ENCODE measurements at regions not wholly inside any gene's neighbourhood (a gene's known extent, or its start where the extent isn't known, plus 50 kb on each side); places are given as distances from the start of the nearest gene placed in this dataset.

DNA sequence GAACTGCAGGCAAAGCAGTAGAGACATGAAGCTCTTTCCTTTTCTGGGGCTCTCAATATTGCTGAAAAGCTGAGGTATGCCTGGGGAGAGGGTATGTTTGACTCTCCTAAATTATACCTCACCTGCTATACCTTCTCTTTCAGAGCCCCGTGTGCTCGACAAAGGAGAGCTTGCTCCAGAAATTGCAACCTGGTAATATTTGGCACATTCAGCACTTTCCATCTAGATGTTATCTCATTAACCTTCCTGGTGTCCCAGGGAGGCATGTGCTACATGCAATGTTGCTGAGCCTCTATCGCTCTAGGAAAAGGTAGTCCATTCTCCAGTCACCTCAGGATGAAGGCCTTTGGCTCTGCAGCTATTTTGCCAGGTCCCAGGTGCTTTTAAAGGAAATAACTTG lies 78.5 kb upstream of the ZSWIM6 start:
- TF ChIP-seq, protein P1, sequence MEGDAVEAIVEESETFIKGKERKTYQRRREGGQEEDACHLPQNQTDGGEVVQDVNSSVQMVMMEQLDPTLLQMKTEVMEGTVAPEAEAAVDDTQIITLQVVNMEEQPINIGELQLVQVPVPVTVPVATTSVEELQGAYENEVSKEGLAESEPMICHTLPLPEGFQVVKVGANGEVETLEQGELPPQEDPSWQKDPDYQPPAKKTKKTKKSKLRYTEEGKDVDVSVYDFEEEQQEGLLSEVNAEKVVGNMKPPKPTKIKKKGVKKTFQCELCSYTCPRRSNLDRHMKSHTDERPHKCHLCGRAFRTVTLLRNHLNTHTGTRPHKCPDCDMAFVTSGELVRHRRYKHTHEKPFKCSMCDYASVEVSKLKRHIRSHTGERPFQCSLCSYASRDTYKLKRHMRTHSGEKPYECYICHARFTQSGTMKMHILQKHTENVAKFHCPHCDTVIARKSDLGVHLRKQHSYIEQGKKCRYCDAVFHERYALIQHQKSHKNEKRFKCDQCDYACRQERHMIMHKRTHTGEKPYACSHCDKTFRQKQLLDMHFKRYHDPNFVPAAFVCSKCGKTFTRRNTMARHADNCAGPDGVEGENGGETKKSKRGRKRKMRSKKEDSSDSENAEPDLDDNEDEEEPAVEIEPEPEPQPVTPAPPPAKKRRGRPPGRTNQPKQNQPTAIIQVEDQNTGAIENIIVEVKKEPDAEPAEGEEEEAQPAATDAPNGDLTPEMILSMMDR (IDR thresholded peaks at IDR 0.05) = no peak
- no peak for TF ChIP-seq EZH2phosphoT487 (IDR thresholded peaks at IDR 0.05)
- no peak for TF ChIP-seq EZH2 (IDR thresholded peaks at IDR 0.05)
